Fibroblast of pulmonary artery (primary cell): ENCODE measurements at regions not wholly inside any gene's neighbourhood (a gene's known extent, or its start where the extent isn't known, plus 50 kb on each side); places are given as distances from the start of the nearest gene placed in this dataset.
"Not testable (repeated sequence)": the region's sequence is repeated elsewhere in the genome, so short reads cannot be mapped to it uniquely, and the experiment has no call there.

Source experiments
- DNase-seq: peaks from one replicate; pipeline ENCODE4 v3.0.0-alpha.2; 2010; ENCODE audit warnings: low read depth
- H3K4me3 ChIP-seq: replicated peaks from 2 replicates; pipeline ENCODE4 v1.5.1; 2011; ENCODE audit warnings: low read depth, mild to moderate bottlenecking, control low read depth, low read length, moderate library complexity
- CTCF ChIP-seq: IDR thresholded peaks from 2 replicates; pipeline ENCODE4 v1.5.1; 2011; ENCODE audit warnings: mild to moderate bottlenecking, control low read depth, low read length, inconsistent platforms; ENCODE audit errors: missing control alignments

- peak; percentile 98 for DNase-seq
- peak overlapping the region; percentile 15 for H3K4me3 ChIP-seq
- TF ChIP-seq CTCF, result no peak
Measured at GRCh38 chr2:113818382-113818951, 62.0 kb upstream of the SLC35F5 start.

- not testable (repeated sequence) for DNase-seq, H3K4me3 ChIP-seq
Measured at GRCh38 chr2:113813396-113813795, 57.0 kb upstream of the SLC35F5 start.

- TF ChIP-seq CTCF, result no peak
- no peak for DNase-seq
- no peak overlapping the region for H3K4me3 ChIP-seq
Measured at GRCh38 chr2:113812204-113812603, 55.8 kb upstream of the SLC35F5 start.

GRCh38 chr2:113809076-113809736 is 52.8 kb upstream of the SLC35F5 start:
- TF ChIP-seq CTCF, result no peak
- H3K4me3 ChIP-seq, result no peak overlapping the region
- no peak for DNase-seq

- TF ChIP-seq CTCF, result no peak
Measured at GRCh38 chr2:113807721-113808120, 51.3 kb upstream of the SLC35F5 start.

GRCh38 chr2:113806217-113806913 is 49.9 kb upstream of the SLC35F5 start:
- H3K4me3 ChIP-seq, result no peak overlapping the region
- no peak for DNase-seq
- TF ChIP-seq CTCF, result no peak

More at GRCh38 chr2:113807721-113808120, 51.3 kb upstream of the SLC35F5 start:
- no peak overlapping the region for H3K4me3 ChIP-seq
- no peak for DNase-seq
